Epithelial cell of proximal tubule (primary cell): ENCODE measurements at regions not wholly inside any gene's neighbourhood (a gene's known extent, or its start where the extent isn't known, plus 50 kb on each side); places are given as distances from the start of the nearest gene placed in this dataset.

Experiments
- DNase-seq: peaks from one replicate; pipeline ENCODE4 v3.0.0-alpha.2; 2011; ENCODE audit warnings: low read depth
- H3K4me3 ChIP-seq: 2 replicates; pipeline ENCODE4 v1.5.1; 2011; ENCODE audit warnings: low read depth, mild to moderate bottlenecking, low read length
- CTCF ChIP-seq: conservative IDR thresholded peaks from 2 replicates; pipeline ENCODE4 v1.5.1; 2012; ENCODE audit warnings: low read depth, mild to moderate bottlenecking, low read length

GRCh38 chr4:11197631-11198341, 230.9 kb downstream of the HS3ST1 start:
- H3K4me3 ChIP-seq: no peak overlapping the region
- no peak for DNase-seq
- no peak for TF ChIP-seq CTCF

GRCh38 chr4:11196927-11197522, 231.7 kb downstream of the HS3ST1 start:
- DNase-seq: no peak
- H3K4me3 ChIP-seq: no peak overlapping the region
- no peak for TF ChIP-seq CTCF

- DNase-seq: no peak
Measured at GRCh38 chr4:11194431-11194830, 234.3 kb downstream of the HS3ST1 start.

GRCh38 chr4:11189756-11190155, 238.9 kb downstream of the HS3ST1 start:
- no peak for DNase-seq
- H3K4me3 ChIP-seq: no peak overlapping the region
- TF ChIP-seq CTCF: no peak

More at GRCh38 chr4:11194431-11194830, 234.3 kb downstream of the HS3ST1 start:
- H3K4me3 ChIP-seq: no peak overlapping the region
- no peak for TF ChIP-seq CTCF

- no peak for DNase-seq
- no peak overlapping the region for H3K4me3 ChIP-seq
- TF ChIP-seq CTCF: no peak
Measured at GRCh38 chr4:11183356-11183740, 245.3 kb downstream of the HS3ST1 start.

GRCh38 chr4:11182586-11183355, 245.9 kb downstream of the HS3ST1 start:
- no peak overlapping the region for H3K4me3 ChIP-seq
- TF ChIP-seq CTCF: no peak
- no peak for DNase-seq
